ENCODE measurements at regions not wholly inside any gene's neighbourhood (a gene's known extent, or its start where the extent isn't known, plus 50 kb on each side); places are given as distances from the start of the nearest gene placed in this dataset.
"Not testable (repeated sequence)": the region's sequence is repeated elsewhere in the genome, so short reads cannot be mapped to it uniquely, and the experiment has no call there.

DNA sequence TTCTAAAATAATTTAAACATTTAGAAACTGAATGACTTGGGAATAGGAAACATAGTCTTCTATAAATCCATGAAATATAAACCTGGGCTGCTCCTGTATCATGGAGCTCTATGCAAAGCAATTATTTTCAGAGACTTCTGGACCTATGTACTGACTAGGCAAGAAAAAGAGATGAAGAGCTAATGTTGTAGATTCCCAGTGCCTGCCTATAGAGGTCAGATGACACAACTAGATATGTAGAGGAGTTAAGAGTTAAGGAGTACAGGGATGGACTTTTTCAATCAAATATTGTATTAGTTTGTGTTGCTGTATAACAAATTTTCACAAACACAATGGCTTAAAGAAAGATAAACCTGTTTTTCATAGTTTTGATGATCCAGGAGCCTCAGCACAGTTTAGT, 1434.5 kb downstream of the KCNT2 start:
- ATAC-seq (no peak), DNase-seq (no peak)
- Mint-ChIP-seq H3K4me3 (no peak overlapping the region), H3K27ac (no peak overlapping the region), H3K4me1 (no peaks in the 10 kb centered on the region), H3K36me3 (peaks cover 8% of the 10 kb centered on the region), H3K27me3 (ENCODE audit: low read depth in 2 of 2) (no peaks in the 10 kb centered on the region), H3K9me3 (peaks cover 15 to 21% of the 10 kb centered on the region in 2 donors)
- Histone ChIP-seq H3K4me1 (ENCODE audit: control insufficient read depth, insufficient read depth, low read length) (no peaks in the 10 kb centered on the region), H3K9me3 (ENCODE audit: control insufficient read depth, insufficient read depth, low read length) (peaks cover 3% of the 10 kb centered on the region), H3K36me3 (ENCODE audit: control insufficient read depth, insufficient read depth, low read length) (no peaks in the 10 kb centered on the region), H3K27me3 (ENCODE audit: control insufficient read depth, insufficient read depth, low read length) (no peaks in the 10 kb centered on the region), H3K27ac (ENCODE audit: low read length) (no peak overlapping the region), H3K4me3 (ENCODE audit: low read length) (no peak overlapping the region)
- no peak for TF ChIP-seq CTCF (IDR thresholded peaks at IDR 0.05)
- intact Hi-C loops (cut with micrococcal nuclease), result no loop called here

DNA sequence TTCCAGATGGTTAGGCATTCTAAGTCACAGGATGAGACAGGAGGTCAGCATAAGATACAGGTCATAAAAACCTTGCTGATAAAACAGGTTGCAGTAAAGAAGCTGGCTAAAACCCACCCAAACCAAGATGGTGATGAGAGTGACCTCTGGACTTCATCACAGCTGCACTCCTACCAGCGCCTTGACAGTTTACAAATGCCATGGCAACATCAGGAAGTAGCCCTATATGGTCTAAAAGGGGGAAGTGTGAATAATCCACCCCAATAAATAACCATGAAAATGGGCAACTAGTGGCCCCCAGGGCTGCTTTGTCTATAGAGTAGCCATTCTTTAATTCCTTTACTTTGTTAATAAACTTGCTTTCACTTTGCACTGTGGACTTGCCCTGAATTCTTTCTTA, 1448.4 kb downstream of the KCNT2 start:
- H3K9me3 ChIP-seq (ENCODE audit: control insufficient read depth, insufficient read depth, low read length); ATAC-seq; H3K4me3 ChIP-seq (ENCODE audit: low read length); H3K4me1 Mint-ChIP-seq; H3K36me3 Mint-ChIP-seq; DNase-seq; H3K36me3 ChIP-seq (ENCODE audit: control insufficient read depth, insufficient read depth, low read length); H3K27ac Mint-ChIP-seq; H3K4me1 ChIP-seq (ENCODE audit: control insufficient read depth, insufficient read depth, low read length); H3K27ac ChIP-seq (ENCODE audit: low read length); H3K4me3 Mint-ChIP-seq; H3K27me3 ChIP-seq (ENCODE audit: control insufficient read depth, insufficient read depth, low read length); intact Hi-C loops (cut with micrococcal nuclease); H3K27me3 Mint-ChIP-seq (ENCODE audit: low read depth in 2 of 2); H3K9me3 Mint-ChIP-seq: not testable (repeated sequence)
- WGBS (ENCODE audit: insufficient coverage), result no CpG with 5 or more reads among the region's 1 CpG

- peaks cover 3 to 4% of the 10 kb centered on the region in 2 donors for H3K9me3 Mint-ChIP-seq
- H3K27ac Mint-ChIP-seq, result no peak overlapping the region
- H3K9me3 ChIP-seq (ENCODE audit: control insufficient read depth, insufficient read depth, low read length), result no peaks in the 10 kb centered on the region
- H3K36me3 ChIP-seq (ENCODE audit: control insufficient read depth, insufficient read depth, low read length), result no peaks in the 10 kb centered on the region
- 80% methylated on average over 3 of the region's 4 CpGs for WGBS (ENCODE audit: insufficient coverage)
- no peaks in the 10 kb centered on the region for H3K4me1 ChIP-seq (ENCODE audit: control insufficient read depth, insufficient read depth, low read length)
- H3K36me3 Mint-ChIP-seq, result no peaks in the 10 kb centered on the region
- no peaks in the 10 kb centered on the region for H3K27me3 ChIP-seq (ENCODE audit: control insufficient read depth, insufficient read depth, low read length)
- intact Hi-C loops (cut with micrococcal nuclease), result no loop called here
- TF ChIP-seq CTCF (IDR thresholded peaks at IDR 0.05), result no peak
- H3K27me3 Mint-ChIP-seq (ENCODE audit: low read depth in 2 of 2), result no peaks in the 10 kb centered on the region
- DNase-seq (no peak), ATAC-seq (no peak)
- no peaks in the 10 kb centered on the region for H3K4me1 Mint-ChIP-seq
- no peak overlapping the region for H3K27ac ChIP-seq (ENCODE audit: low read length)
- H3K4me3 Mint-ChIP-seq, result no peak overlapping the region
- no peak overlapping the region for H3K4me3 ChIP-seq (ENCODE audit: low read length)
Observed at GRCh38 chr1:195158091-195158490, 1450.1 kb downstream of the KCNT2 start.

DNA sequence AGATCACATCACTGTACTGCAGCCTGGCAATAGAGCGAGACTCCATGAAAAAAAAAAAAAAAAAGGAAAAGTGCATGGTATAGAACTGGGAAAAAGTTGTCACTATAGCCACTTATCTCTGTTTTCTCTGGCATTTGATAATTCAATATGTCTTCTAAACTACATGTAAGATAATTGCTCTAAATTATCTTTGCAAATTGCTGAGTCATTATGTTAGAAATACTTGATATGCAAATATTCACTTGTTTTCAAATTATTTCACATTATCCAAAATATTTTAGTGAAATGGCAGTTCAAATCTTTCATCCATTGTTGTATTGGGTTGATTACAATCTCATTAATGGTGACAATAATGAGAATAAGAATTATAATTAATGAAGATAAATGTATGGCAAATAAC, 1455.1 kb downstream of the KCNT2 start:
- Mint-ChIP-seq H3K36me3 (no peaks in the 10 kb centered on the region), H3K4me3 (no peak overlapping the region), H3K27ac (no peak overlapping the region), H3K4me1 (no peaks in the 10 kb centered on the region), H3K27me3 (ENCODE audit: low read depth in 2 of 2) (no peaks in the 10 kb centered on the region), H3K9me3 (peaks cover 2 to 8% of the 10 kb centered on the region in 2 donors)
- Histone ChIP-seq H3K27me3 (ENCODE audit: control insufficient read depth, insufficient read depth, low read length) (no peaks in the 10 kb centered on the region), H3K27ac (ENCODE audit: low read length) (no peak overlapping the region), H3K4me3 (ENCODE audit: low read length) (no peak overlapping the region), H3K9me3 (ENCODE audit: control insufficient read depth, insufficient read depth, low read length) (no peaks in the 10 kb centered on the region), H3K36me3 (ENCODE audit: control insufficient read depth, insufficient read depth, low read length) (no peaks in the 10 kb centered on the region), H3K4me1 (ENCODE audit: control insufficient read depth, insufficient read depth, low read length) (no peaks in the 10 kb centered on the region)
- DNase-seq (no peak), ATAC-seq (no peak)
- intact Hi-C loops (cut with micrococcal nuclease), result no loop called here
- TF ChIP-seq CTCF (IDR thresholded peaks at IDR 0.05), result no peak
- WGBS (ENCODE audit: insufficient coverage), result 86% methylated on average over 1 of the region's 1 CpG

All from natural killer cell (primary cell).